Type B pancreatic cell (in vitro differentiated cells): ENCODE measurements at regions not wholly inside any gene's neighbourhood (a gene's known extent, or its start where the extent isn't known, plus 50 kb on each side); places are given as distances from the start of the nearest gene placed in this dataset.

Source experiments
- DNase-seq: peaks from one replicate; pipeline ENCODE4 v3.0.0; 2021; ENCODE audit warnings: mixed read lengths; ENCODE audit not compliant: unreplicated experiment; ENCODE audit errors: extremely low spot score
- H3K27ac Mint-ChIP-seq: 2 replicates; pipeline ENCODE4 v1.8.0; 2021; ENCODE audit warnings: mild to moderate bottlenecking, mixed read lengths
- H3K27me3 Mint-ChIP-seq: 2 replicates; pipeline ENCODE4 v1.8.0; 2021; ENCODE audit warnings: mixed read lengths
- H3K36me3 Mint-ChIP-seq: 2 replicates; pipeline ENCODE4 v1.8.0; 2021; ENCODE audit warnings: mixed read lengths
- H3K4me1 Mint-ChIP-seq: one replicate; pipeline ENCODE4 v1.8.0; 2021; ENCODE audit warnings: mixed read lengths; ENCODE audit not compliant: unreplicated experiment
- H3K4me3 Mint-ChIP-seq: 2 replicates; pipeline ENCODE4 v1.8.0; 2021; ENCODE audit warnings: mild to moderate bottlenecking, mixed read lengths
- H3K9me3 Mint-ChIP-seq: 2 replicates; pipeline ENCODE4 v1.8.0; 2021; ENCODE audit warnings: mixed read lengths
- TF ChIP-seq, protein P1 (sequence below): fragments of 200-600 bp; sonication (generic); conservative IDR thresholded peaks from 2 replicates; pipeline ENCODE4 v1.5.0; 2021; ENCODE audit warnings: antibody characterized with exemption, mild to moderate bottlenecking

DNA sequence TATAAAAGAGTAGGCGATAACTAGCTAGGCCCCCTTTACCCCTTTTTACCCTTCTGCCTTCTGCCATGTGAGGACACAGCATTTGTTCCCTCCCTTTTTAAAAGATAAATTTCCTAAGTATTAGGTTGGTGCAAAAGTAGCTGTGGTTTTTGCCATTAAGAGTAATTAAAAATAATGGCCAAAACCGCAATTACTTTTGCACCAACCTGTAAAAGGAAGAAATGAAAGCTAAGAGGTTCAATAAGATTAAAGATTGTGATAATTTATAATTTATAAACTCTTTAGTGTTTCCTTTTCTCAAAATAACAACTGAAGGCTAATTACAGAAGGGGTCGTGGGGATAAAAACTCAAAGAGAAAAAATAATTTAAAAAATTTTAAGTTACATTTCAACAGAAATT, 283.5 kb upstream of the PDZRN3 start:
- H3K4me1 Mint-ChIP-seq = no peaks in the 10 kb centered on the region
- no peak overlapping the region for H3K27ac Mint-ChIP-seq
- no peaks in the 10 kb centered on the region for H3K27me3 Mint-ChIP-seq
- TF ChIP-seq, protein P1, sequence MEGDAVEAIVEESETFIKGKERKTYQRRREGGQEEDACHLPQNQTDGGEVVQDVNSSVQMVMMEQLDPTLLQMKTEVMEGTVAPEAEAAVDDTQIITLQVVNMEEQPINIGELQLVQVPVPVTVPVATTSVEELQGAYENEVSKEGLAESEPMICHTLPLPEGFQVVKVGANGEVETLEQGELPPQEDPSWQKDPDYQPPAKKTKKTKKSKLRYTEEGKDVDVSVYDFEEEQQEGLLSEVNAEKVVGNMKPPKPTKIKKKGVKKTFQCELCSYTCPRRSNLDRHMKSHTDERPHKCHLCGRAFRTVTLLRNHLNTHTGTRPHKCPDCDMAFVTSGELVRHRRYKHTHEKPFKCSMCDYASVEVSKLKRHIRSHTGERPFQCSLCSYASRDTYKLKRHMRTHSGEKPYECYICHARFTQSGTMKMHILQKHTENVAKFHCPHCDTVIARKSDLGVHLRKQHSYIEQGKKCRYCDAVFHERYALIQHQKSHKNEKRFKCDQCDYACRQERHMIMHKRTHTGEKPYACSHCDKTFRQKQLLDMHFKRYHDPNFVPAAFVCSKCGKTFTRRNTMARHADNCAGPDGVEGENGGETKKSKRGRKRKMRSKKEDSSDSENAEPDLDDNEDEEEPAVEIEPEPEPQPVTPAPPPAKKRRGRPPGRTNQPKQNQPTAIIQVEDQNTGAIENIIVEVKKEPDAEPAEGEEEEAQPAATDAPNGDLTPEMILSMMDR = no peak
- no peaks in the 10 kb centered on the region for H3K36me3 Mint-ChIP-seq
- no peaks in the 10 kb centered on the region for H3K9me3 Mint-ChIP-seq
- no peak for DNase-seq
- no peak overlapping the region for H3K4me3 Mint-ChIP-seq

DNA sequence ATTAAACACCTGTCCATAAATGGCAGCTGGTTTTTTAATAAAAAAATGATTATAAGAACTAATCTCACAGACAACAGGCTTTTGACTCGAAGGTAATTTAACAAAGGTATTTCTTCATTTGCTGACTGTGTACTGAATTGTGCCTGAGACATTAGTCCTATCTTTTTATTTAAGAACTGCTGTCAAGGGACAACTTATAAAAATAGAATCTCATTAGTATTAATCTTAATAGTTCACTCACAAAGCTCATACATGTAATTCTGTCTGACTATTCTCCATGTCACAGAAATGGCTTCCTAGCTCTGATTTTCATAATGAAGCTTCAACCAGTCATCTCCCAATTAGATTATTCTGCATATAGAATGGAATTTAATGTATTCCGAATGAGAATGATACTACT, 276.9 kb upstream of the PDZRN3 start:
- Mint-ChIP-seq H3K4me1 (no peaks in the 10 kb centered on the region), H3K4me3 (no peak overlapping the region), H3K36me3 (no peaks in the 10 kb centered on the region), H3K27me3 (no peaks in the 10 kb centered on the region), H3K27ac (no peak overlapping the region), H3K9me3 (no peaks in the 10 kb centered on the region)
- no peak for DNase-seq
- TF ChIP-seq, protein P1 = no peak

DNA sequence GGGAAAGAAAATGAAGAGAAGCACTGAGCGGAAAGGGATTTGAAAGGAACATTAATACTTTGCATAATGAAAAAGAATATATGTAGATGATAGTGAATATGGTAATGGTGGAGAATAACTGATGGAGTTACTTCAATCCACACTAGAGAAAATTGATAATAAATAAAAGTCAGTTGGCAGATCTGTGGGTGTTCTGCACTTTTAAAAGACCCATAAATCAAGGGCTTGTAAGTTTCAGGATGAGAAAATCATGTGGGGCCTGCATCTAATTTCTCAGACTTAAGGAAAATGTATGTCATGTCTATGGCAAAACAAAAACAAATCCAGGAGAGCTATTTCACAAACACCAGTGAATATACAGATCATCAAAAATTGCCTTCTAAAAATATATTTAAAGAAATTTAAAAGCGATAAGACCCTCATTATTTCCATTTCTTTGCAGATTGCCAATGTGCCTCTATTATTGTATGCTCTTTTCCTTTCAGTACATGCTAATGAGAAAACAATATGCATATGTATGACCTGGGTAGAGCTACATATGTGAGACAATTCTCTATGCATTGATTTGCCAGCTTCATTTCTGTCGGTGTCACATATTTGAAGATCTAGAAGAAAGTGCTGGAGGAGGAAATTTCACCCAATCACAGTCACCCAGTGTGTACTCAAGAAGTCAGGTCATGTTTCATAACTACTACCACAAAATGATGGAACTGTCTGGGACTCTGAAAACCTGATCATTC, 269.9 kb upstream of the PDZRN3 start:
- H3K27me3 Mint-ChIP-seq = no peaks in the 10 kb centered on the region
- no peaks in the 10 kb centered on the region for H3K4me1 Mint-ChIP-seq
- no peak overlapping the region for H3K4me3 Mint-ChIP-seq
- TF ChIP-seq, protein P1 = no peak
- H3K36me3 Mint-ChIP-seq = no peaks in the 10 kb centered on the region
- DNase-seq = no peak
- H3K9me3 Mint-ChIP-seq = no peaks in the 10 kb centered on the region
- no peak overlapping the region for H3K27ac Mint-ChIP-seq

DNA sequence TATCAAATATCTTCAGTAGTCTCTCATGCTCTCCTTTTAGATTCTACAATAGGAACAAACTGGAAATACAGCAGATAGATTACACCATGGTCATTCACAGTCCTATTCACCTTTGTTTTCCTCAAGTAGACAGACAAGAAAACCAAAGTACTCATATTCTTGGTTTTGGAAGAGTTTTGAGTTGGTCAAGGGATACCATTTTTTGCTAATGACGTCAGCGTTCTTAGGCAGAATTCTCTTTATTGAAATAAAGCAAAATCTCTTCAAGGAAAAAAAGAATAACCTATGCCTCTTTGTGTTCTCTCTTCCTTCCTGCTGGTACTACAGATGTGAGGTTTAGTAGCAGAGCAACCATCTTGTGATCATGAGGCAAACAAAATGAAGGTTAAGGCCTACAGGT, 268.3 kb upstream of the PDZRN3 start:
- no peak overlapping the region for H3K27ac Mint-ChIP-seq
- TF ChIP-seq, protein P1 = no peak
- H3K27me3 Mint-ChIP-seq = no peaks in the 10 kb centered on the region
- no peaks in the 10 kb centered on the region for H3K4me1 Mint-ChIP-seq
- DNase-seq = no peak
- no peaks in the 10 kb centered on the region for H3K9me3 Mint-ChIP-seq
- H3K36me3 Mint-ChIP-seq = no peaks in the 10 kb centered on the region
- no peak overlapping the region for H3K4me3 Mint-ChIP-seq

DNA sequence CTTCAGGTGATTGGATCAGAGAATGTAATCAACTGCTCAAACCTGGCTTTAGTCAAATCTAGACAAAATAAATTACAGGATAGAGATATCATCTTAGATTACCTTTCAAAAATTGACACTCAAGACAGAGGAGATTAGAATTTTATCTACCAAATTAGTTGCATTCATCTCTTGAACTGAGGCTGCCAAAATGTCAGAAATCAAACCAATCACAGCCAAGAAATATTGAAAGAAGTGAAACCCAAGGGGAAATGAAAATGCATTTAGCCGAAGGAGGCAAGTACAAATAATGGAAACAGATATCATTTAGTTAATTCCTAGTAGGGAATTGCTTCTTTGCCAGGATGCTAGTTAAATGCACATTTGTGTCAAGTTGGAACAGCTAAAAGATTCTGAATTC, 261.1 kb upstream of the PDZRN3 start:
- H3K27me3 Mint-ChIP-seq = peaks cover 3% of the 10 kb centered on the region
- peaks cover 3% of the 10 kb centered on the region for H3K9me3 Mint-ChIP-seq
- no peak overlapping the region for H3K27ac Mint-ChIP-seq
- H3K4me1 Mint-ChIP-seq = no peaks in the 10 kb centered on the region
- TF ChIP-seq, protein P1 = no peak
- no peaks in the 10 kb centered on the region for H3K36me3 Mint-ChIP-seq
- DNase-seq = no peak
- H3K4me3 Mint-ChIP-seq = no peak overlapping the region
